ENCODE measurements at regions not wholly inside any gene's neighbourhood (a gene's known extent, or its start where the extent isn't known, plus 50 kb on each side); places are given as distances from the start of the nearest gene placed in this dataset.
"Not testable (repeated sequence)": the region's sequence is repeated elsewhere in the genome, so short reads cannot be mapped to it uniquely, and the experiment has no call there.

GRCh38 chr2:200109421-200109820 is 154.0 kb downstream of the MAIP1 start:
- Histone ChIP-seq H3K9ac (ENCODE audit: low read length) (no peak overlapping the region), H3K36me3 (ENCODE audit: insufficient read depth, low read length) (no peaks in the 10 kb centered on the region), H3K27me3 (ENCODE audit: insufficient read depth, low read length) (no peaks in the 10 kb centered on the region), H3K4me1 (ENCODE audit: insufficient read depth, low read length, severe bottlenecking) (no peaks in the 10 kb centered on the region), H3K27ac (ENCODE audit: low read depth, low read length, poor library complexity, severe bottlenecking) (no peak overlapping the region), H3K9me2 (ENCODE audit: low read depth, low read length) (no peaks in the 10 kb centered on the region), H4K20me1 (ENCODE audit: insufficient read depth, low read length) (no peaks in the 10 kb centered on the region), H3K9me3 (ENCODE audit: low read length) (no peaks in the 10 kb centered on the region), H2AFZ (ENCODE audit: low read length) (no peak overlapping the region), H3K4me2 (ENCODE audit: low read length) (no peak overlapping the region), H3K4me3 (ENCODE audit: low read depth, low read length, poor library complexity, severe bottlenecking) (no peak overlapping the region), H3F3A (ENCODE audit: insufficient read depth, low read length) (no peaks in the 10 kb centered on the region), H3K79me2 (ENCODE audit: insufficient read depth, low read length) (no peaks in the 10 kb centered on the region)
- TF ChIP-seq CTCF (IDR thresholded peaks at IDR 0.05; ENCODE audit: low read length) = no peak
- TF ChIP-seq EZH2 (IDR thresholded peaks at IDR 0.05; ENCODE audit: borderline replicate concordance, low read length) = no peak

GRCh38 chr2:200110381-200110780 is 155.0 kb downstream of the MAIP1 start:
- Histone ChIP-seq H3K4me3 (ENCODE audit: low read depth, low read length, poor library complexity, severe bottlenecking) (no peak overlapping the region), H4K20me1 (ENCODE audit: insufficient read depth, low read length) (no peaks in the 10 kb centered on the region), H2AFZ (ENCODE audit: low read length) (no peak overlapping the region), H3F3A (ENCODE audit: insufficient read depth, low read length) (no peaks in the 10 kb centered on the region), H3K9me3 (ENCODE audit: low read length) (no peaks in the 10 kb centered on the region), H3K27ac (ENCODE audit: low read depth, low read length, poor library complexity, severe bottlenecking) (no peak overlapping the region), H3K36me3 (ENCODE audit: insufficient read depth, low read length) (no peaks in the 10 kb centered on the region), H3K9ac (ENCODE audit: low read length) (no peak overlapping the region), H3K9me2 (ENCODE audit: low read depth, low read length) (no peaks in the 10 kb centered on the region), H3K27me3 (ENCODE audit: insufficient read depth, low read length) (no peaks in the 10 kb centered on the region), H3K4me2 (ENCODE audit: low read length) (no peak overlapping the region), H3K79me2 (ENCODE audit: insufficient read depth, low read length) (no peaks in the 10 kb centered on the region), H3K4me1 (ENCODE audit: insufficient read depth, low read length, severe bottlenecking) (no peaks in the 10 kb centered on the region)
- TF ChIP-seq CTCF (IDR thresholded peaks at IDR 0.05; ENCODE audit: low read length) (no peak), EZH2 (IDR thresholded peaks at IDR 0.05; ENCODE audit: borderline replicate concordance, low read length) (no peak)

GRCh38 chr2:200113016-200113799 is 157.8 kb downstream of the MAIP1 start:
- H3F3A ChIP-seq (ENCODE audit: insufficient read depth, low read length); H3K79me2 ChIP-seq (ENCODE audit: insufficient read depth, low read length); H2AFZ ChIP-seq (ENCODE audit: low read length); H3K9me3 ChIP-seq (ENCODE audit: low read length); H3K4me2 ChIP-seq (ENCODE audit: low read length); H3K9ac ChIP-seq (ENCODE audit: low read length); H4K20me1 ChIP-seq (ENCODE audit: insufficient read depth, low read length); H3K27ac ChIP-seq (ENCODE audit: low read depth, low read length, poor library complexity, severe bottlenecking); H3K4me3 ChIP-seq (ENCODE audit: low read depth, low read length, poor library complexity, severe bottlenecking); H3K4me1 ChIP-seq (ENCODE audit: insufficient read depth, low read length, severe bottlenecking); H3K9me2 ChIP-seq (ENCODE audit: low read depth, low read length); H3K27me3 ChIP-seq (ENCODE audit: insufficient read depth, low read length); H3K36me3 ChIP-seq (ENCODE audit: insufficient read depth, low read length): not testable (repeated sequence)

GRCh38 chr2:200119236-200119635 is 163.9 kb downstream of the MAIP1 start:
- Histone ChIP-seq H3K9me2 (ENCODE audit: low read depth, low read length) (no peaks in the 10 kb centered on the region), H4K20me1 (ENCODE audit: insufficient read depth, low read length) (no peaks in the 10 kb centered on the region), H3K9ac (ENCODE audit: low read length) (no peak overlapping the region), H3K27me3 (ENCODE audit: insufficient read depth, low read length) (no peaks in the 10 kb centered on the region), H3K9me3 (ENCODE audit: low read length) (no peaks in the 10 kb centered on the region), H3F3A (ENCODE audit: insufficient read depth, low read length) (no peaks in the 10 kb centered on the region), H3K27ac (ENCODE audit: low read depth, low read length, poor library complexity, severe bottlenecking) (no peak overlapping the region), H2AFZ (ENCODE audit: low read length) (no peak overlapping the region), H3K4me3 (ENCODE audit: low read depth, low read length, poor library complexity, severe bottlenecking) (no peak overlapping the region), H3K36me3 (ENCODE audit: insufficient read depth, low read length) (no peaks in the 10 kb centered on the region), H3K4me2 (ENCODE audit: low read length) (no peak overlapping the region), H3K4me1 (ENCODE audit: insufficient read depth, low read length, severe bottlenecking) (no peaks in the 10 kb centered on the region), H3K79me2 (ENCODE audit: insufficient read depth, low read length) (no peaks in the 10 kb centered on the region)
- TF ChIP-seq CTCF (IDR thresholded peaks at IDR 0.05; ENCODE audit: low read length) (no peak), EZH2 (IDR thresholded peaks at IDR 0.05; ENCODE audit: borderline replicate concordance, low read length) (no peak)

Measured in OCI-LY1 (cell line).